H1 (cell line): ENCODE measurements at regions not wholly inside any gene's neighbourhood (a gene's known extent, or its start where the extent isn't known, plus 50 kb on each side); places are given as distances from the start of the nearest gene placed in this dataset.

ENCODE experiments used
- CTCF ChIA-PET: fragments of 300-600 bp; sonication (Branson Sonifier 250); formaldehyde crosslinking; loops from one replicate; lab custom pipeline; 2021; ENCODE audit not compliant: partially characterized antibody; lab: Charles Lee
- POLR2A ChIA-PET: fragments of 300-600 bp; sonication (Branson Sonifier 250); formaldehyde crosslinking; loops from one replicate; lab custom pipeline; 2021; ENCODE audit warnings: inconsistent platforms; ENCODE audit not compliant: partially characterized antibody; lab: Charles Lee
- DNase-seq, 2 experiments: peaks; one replicate each; pipeline versions ENCODE4 v3.0.0 to v3.0.0-alpha.2; 2010 to 2022; ENCODE audit warnings: low spot score in 2 of 2, low read depth in 1 of 2, mixed read lengths in 1 of 2
- FAIRE-seq: peaks from 2 replicates; lab custom pipeline; 2011; peaks lifted over from hg19 to GRCh38; lab: Jason Lieb, UNC
- H2AFZ ChIP-seq: 2 replicates; pipeline ENCODE4 v1.8.1; 2012; ENCODE audit warnings: low read length, inconsistent platforms
- H2AK5ac ChIP-seq: 2 replicates; pipeline ENCODE4 v1.6.1; 2013; ENCODE audit warnings: low read depth, low read length
- H2BK120ac ChIP-seq: replicated peaks from 2 replicates; pipeline ENCODE3; 2013; ENCODE audit warnings: low read depth, low read length, inconsistent platforms
- H2BK12ac ChIP-seq: 2 replicates; pipeline ENCODE4 v1.6.1; 2013; ENCODE audit warnings: low read depth, low read length
- H2BK15ac ChIP-seq: 2 replicates; pipeline ENCODE4 v1.6.1; 2013; ENCODE audit warnings: low read length
- H2BK20ac ChIP-seq: 2 replicates; pipeline ENCODE4 v1.6.1; 2013; ENCODE audit warnings: low read length
- H2BK5ac ChIP-seq: 2 replicates; pipeline ENCODE4 v1.6.1; 2013; ENCODE audit warnings: low read depth, low read length
- H3K14ac ChIP-seq: 2 replicates; pipeline ENCODE4 v1.6.1; 2013; ENCODE audit warnings: inconsistent platforms; ENCODE audit not compliant: insufficient read length
- H3K18ac ChIP-seq: 2 replicates; pipeline ENCODE4 v1.6.1; 2013; ENCODE audit warnings: low read length; ENCODE audit errors: extremely low read depth
- H3K23ac ChIP-seq: 2 replicates; pipeline ENCODE4 v1.6.1; 2013; ENCODE audit warnings: inconsistent platforms; ENCODE audit not compliant: insufficient read length
- H3K23me2 ChIP-seq: 2 replicates; pipeline ENCODE4 v1.6.1; 2013; ENCODE audit warnings: low read depth, low read length
- H3K27ac ChIP-seq: 2 replicates; pipeline ENCODE4 v1.6.1; 2011; ENCODE audit warnings: low read depth, low read length, inconsistent platforms
- H3K27me3 ChIP-seq, 4 experiments: replicated peaks in 1 of 4; 1 replicate in 1 of 4; 2 replicates in 3 of 4; pipeline versions ENCODE4 v1.6.1 to v1.8.1; 2011 to 2013; ENCODE audit warnings: low read length in 3 of 4, mild to moderate bottlenecking in 3 of 4, inconsistent platforms in 2 of 4, mixed read lengths in 2 of 4, moderate library complexity in 1 of 4; ENCODE audit not compliant: control insufficient read depth in 3 of 4, insufficient read depth in 3 of 4; ENCODE audit errors: extremely low read depth in 1 of 4
- H3K36me3 ChIP-seq, 4 experiments: 2 replicates each; pipeline versions ENCODE4 v1.6.1 to v1.8.1; 2011 to 2013; ENCODE audit warnings: mild to moderate bottlenecking in 4 of 4, low read length in 3 of 4, moderate library complexity in 2 of 4, control low read depth in 1 of 4, inconsistent platforms in 1 of 4; ENCODE audit not compliant: insufficient read depth in 4 of 4, control insufficient read depth in 2 of 4
- H3K4ac ChIP-seq: replicated peaks from 2 replicates; pipeline ENCODE3; 2013; ENCODE audit warnings: low read length, low read depth, mixed read lengths, inconsistent platforms; ENCODE audit not compliant: insufficient read length
- H3K4me1 ChIP-seq, 4 experiments: replicated peaks in 1 of 4; 1 replicate in 1 of 4; 2 replicates in 3 of 4; pipeline versions ENCODE4 v1.6.1 to v1.8.1; 2011 to 2013; ENCODE audit warnings: low read length in 3 of 4, inconsistent platforms in 2 of 4, mixed read lengths in 1 of 4; ENCODE audit not compliant: insufficient read depth in 4 of 4, control insufficient read depth in 3 of 4
- H3K4me2 ChIP-seq, 2 experiments: 2 replicates each; pipeline versions ENCODE4 v1.6.1 to v1.8.1; 2011 to 2013; ENCODE audit warnings: low read depth in 2 of 2, low read length in 2 of 2, control low read depth in 1 of 2, inconsistent platforms in 1 of 2, mild to moderate bottlenecking in 1 of 2; ENCODE audit not compliant: insufficient read depth in 1 of 2
- H3K4me3 ChIP-seq, 4 experiments: fragments of 200-600, 300-600 bp in 1 of 4; sonication (generic), shearing (Covaris generic), sonication (Bioruptor Twin) in 1 of 4; 2 replicates each; pipeline versions ENCODE4 v1.5.1 to v1.8.1; 2011 to 2016; ENCODE audit warnings: low read length in 4 of 4, low read depth in 3 of 4, control low read depth in 2 of 4, inconsistent platforms in 2 of 4, mild to moderate bottlenecking in 2 of 4, mixed read lengths in 1 of 4, moderate library complexity in 1 of 4; ENCODE audit not compliant: insufficient read depth in 2 of 4; ENCODE audit errors: extremely low read depth in 1 of 4
- H3K56ac ChIP-seq: replicated peaks from 2 replicates; pipeline ENCODE3; 2013; ENCODE audit warnings: low read depth, mild to moderate bottlenecking, mixed read lengths, low read length, inconsistent platforms; ENCODE audit not compliant: insufficient read length
- H3K79me1 ChIP-seq: 2 replicates; pipeline ENCODE4 v1.6.1; 2013; ENCODE audit warnings: low read depth, low read length, control low read depth
- H3K79me2 ChIP-seq, 2 experiments: 2 replicates each; pipeline versions ENCODE4 v1.6.1 to v1.8.1; 2012 to 2013; ENCODE audit warnings: low read length in 2 of 2, mild to moderate bottlenecking in 2 of 2, inconsistent platforms in 1 of 2; ENCODE audit not compliant: insufficient read depth in 2 of 2, control insufficient read depth in 1 of 2
- H3K9ac ChIP-seq, 4 experiments: replicated peaks in 1 of 4; 1 replicate in 1 of 4; 2 replicates in 3 of 4; pipeline versions ENCODE4 v1.6.1 to v1.8.1; 2011 to 2013; ENCODE audit warnings: low read depth in 3 of 4, low read length in 3 of 4, control low read depth in 2 of 4, mild to moderate bottlenecking in 2 of 4, moderate library complexity in 2 of 4, inconsistent platforms in 1 of 4; ENCODE audit errors: extremely low read depth in 1 of 4
- H3K9me3 ChIP-seq, 2 experiments: 2 replicates each; pipeline versions ENCODE4 v1.6.1 to v1.8.1; 2012 to 2013; ENCODE audit warnings: mild to moderate bottlenecking in 2 of 2, moderate library complexity in 2 of 2, control low read depth in 1 of 2, inconsistent platforms in 1 of 2, low read depth in 1 of 2, low read length in 1 of 2, mixed read lengths in 1 of 2; ENCODE audit not compliant: insufficient read depth in 2 of 2
- H4K20me1 ChIP-seq, 2 experiments: replicated peaks in 1 of 2; 2 replicates each; pipeline versions ENCODE3 to v1.8.1; 2011 to 2013; ENCODE audit warnings: inconsistent platforms in 2 of 2, low read length in 2 of 2, mild to moderate bottlenecking in 1 of 2; ENCODE audit not compliant: insufficient read depth in 2 of 2, control insufficient read depth in 1 of 2
- H4K5ac ChIP-seq: 2 replicates; pipeline ENCODE4 v1.6.1; 2013; ENCODE audit warnings: low read length, low read depth, mixed read lengths, inconsistent platforms; ENCODE audit not compliant: insufficient read length
- H4K8ac ChIP-seq: 2 replicates; pipeline ENCODE4 v1.8.0; 2013; ENCODE audit warnings: mild to moderate bottlenecking, moderate library complexity, low read length, inconsistent platforms; ENCODE audit not compliant: insufficient read depth; ENCODE audit errors: extremely low read depth
- H4K91ac ChIP-seq: replicated peaks from 2 replicates; pipeline ENCODE3; 2013; ENCODE audit warnings: low read length, mixed read lengths, inconsistent platforms; ENCODE audit not compliant: insufficient read length
- ASH2L ChIP-seq: fragments of 200-600, 300-600 bp; sonication (generic); IDR thresholded peaks from one replicate; pipeline ENCODE4 v1.7.1; 2017; ENCODE audit warnings: low read length
- CBX8 ChIP-seq: fragments of 300-800, 300-1000 bp; sonication (generic); IDR thresholded peaks from 2 replicates; pipeline ENCODE4 v1.7.1; 2016; ENCODE audit warnings: low read depth, low read length, borderline replicate concordance
- CEBPB ChIP-seq: IDR thresholded peaks from 2 replicates; pipeline ENCODE4 v1.6.1; 2012; ENCODE audit warnings: low read depth, low read length
- FOSL1 ChIP-seq: IDR thresholded peaks from 2 replicates; pipeline ENCODE4 v1.6.1; 2011; ENCODE audit warnings: mild to moderate bottlenecking, low read depth, low read length, moderate library complexity; ENCODE audit not compliant: insufficient read depth
- RNF2 ChIP-seq: fragments of 200-900, 300-1000 bp; sonication (generic); IDR thresholded peaks from 2 replicates; pipeline ENCODE4 v1.7.1; 2016; ENCODE audit warnings: borderline replicate concordance, low read depth, mild to moderate bottlenecking, antibody characterized with exemption, low read length; ENCODE audit not compliant: poor library complexity, severe bottlenecking; ENCODE audit errors: missing control alignments
- SAP30 ChIP-seq: fragments of 300-600 bp; sonication (generic); IDR thresholded peaks from 2 replicates; pipeline ENCODE4 v1.7.1; 2012; ENCODE audit warnings: low read length, moderate library complexity, mild to moderate bottlenecking, inconsistent platforms; ENCODE audit not compliant: insufficient read depth, insufficient replicate concordance
- SIRT6 ChIP-seq: IDR thresholded peaks from one replicate; pipeline ENCODE4 v1.7.1; 2012; ENCODE audit warnings: low read length, inconsistent platforms
- SRF ChIP-seq: IDR thresholded peaks from 2 replicates; pipeline ENCODE4 v1.6.1; 2011; ENCODE audit warnings: mild to moderate bottlenecking, low read depth, low read length, moderate library complexity
- SUZ12 ChIP-seq: fragments of 200-600 bp; sonication (generic); IDR thresholded peaks from 2 replicates; pipeline ENCODE4 v1.6.1; 2012; ENCODE audit warnings: mild to moderate bottlenecking, inconsistent platforms, low read length, moderate library complexity, mixed read lengths
- YY1 ChIP-seq: IDR thresholded peaks from 2 replicates; pipeline ENCODE4 v1.6.1; 2011; ENCODE audit warnings: low read depth, mild to moderate bottlenecking, low read length
- WGBS, 2 experiments: shearing (Covaris generic) in 1 of 2; methylation state at CpG; one replicate each; pipeline versions ENCODE4 v1.1.6 to v1.1.7; 2013 to 2015; ENCODE audit warnings: low lambda C conversion rate in 2 of 2, mixed read lengths in 2 of 2, inconsistent platforms in 1 of 2, low coverage in 1 of 2, missing lambda C conversion rate in 1 of 2; ENCODE audit not compliant: insufficient replicate concordance in 2 of 2, insufficient coverage in 1 of 2, insufficient read length in 1 of 2; ENCODE audit errors: extremely low coverage in 1 of 2, missing lambda C conversion rate in 1 of 2; 5-methylcytosine and 5-hydroxymethylcytosine counted together
- TF ChIP-seq, protein P1 (sequence below): IDR thresholded peaks from 2 replicates; pipeline ENCODE4 v1.6.1; 2012; ENCODE audit warnings: inconsistent platforms

DNA sequence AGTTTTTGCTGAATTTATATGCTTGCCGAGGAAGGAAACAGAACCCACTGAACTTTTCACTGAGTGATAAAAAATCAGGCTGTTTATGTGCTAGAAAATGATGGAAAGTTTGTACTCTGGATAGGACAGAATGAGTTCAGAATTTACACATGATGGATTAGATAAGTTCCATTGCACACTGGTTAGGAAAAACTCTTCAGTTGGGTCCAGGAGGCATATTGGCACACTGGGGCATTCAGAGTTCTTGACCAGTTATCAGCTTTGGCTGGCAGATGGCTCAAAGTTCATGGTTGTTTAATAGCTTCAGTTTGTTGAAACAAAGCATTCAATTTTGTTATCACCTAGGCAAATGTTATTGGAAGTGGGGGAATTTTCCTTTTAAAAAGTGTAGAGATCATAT, 613.3 kb upstream of the SYNCRIP start:
- CTCF ChIA-PET: interaction anchor here (0.5 kb wide), 1 partner anchor 258 kb away, joined by 4 read pairs; no protein-coding TSS in a partner anchor
- H3K56ac ChIP-seq: no peak overlapping the region
- FAIRE-seq: no peak

More for the DNA sequence above, 613.3 kb upstream of the SYNCRIP start:
- Histone ChIP-seq H4K20me1 (no peaks in the 10 kb centered on the region), H2BK15ac (no peak overlapping the region), H3K18ac (no peak overlapping the region), H4K8ac (no peak overlapping the region), H3K4me3 (no peak overlapping the region), H3K4me2 (no peak overlapping the region), H2BK20ac (no peak overlapping the region), H3K23ac (no peak overlapping the region), H2BK120ac (no peak overlapping the region), H2BK12ac (no peak overlapping the region), H3K4ac (no peak overlapping the region), H3K4me1 (no peaks in the 10 kb centered on the region), H3K27me3 (no peaks in the 10 kb centered on the region), H3K9me3 (peaks cover 3 to 4% of the 10 kb centered on the region in 2 experiments; a peak in 2 of 4 replicates), H4K5ac (no peak overlapping the region), H3K23me2 (no peaks in the 10 kb centered on the region), H2BK5ac (no peak overlapping the region), H2AK5ac (no peak overlapping the region), H3K79me2 (no peaks in the 10 kb centered on the region), H2AFZ (no peak overlapping the region), H3K9ac (no peak overlapping the region), H3K36me3 (no peaks in the 10 kb centered on the region), H3K79me1 (no peaks in the 10 kb centered on the region), H3K27ac (no peak overlapping the region), H4K91ac (no peak overlapping the region), H3K14ac (no peak overlapping the region)
- WGBS, 2 experiments: 100% methylated on average over 1 of the region's 1 CpG; no CpG with 5 or more reads in 1 of the 2 experiments
- no peak for DNase-seq
- TF ChIP-seq YY1 (no peak), RNF2 (no peak), SAP30 (no peak), ASH2L (no peak), SUZ12 (no peak), FOSL1 (no peak), CEBPB (no peak), SRF (no peak), SIRT6 (no peak), CBX8 (no peak)
- TF ChIP-seq, protein P1, sequence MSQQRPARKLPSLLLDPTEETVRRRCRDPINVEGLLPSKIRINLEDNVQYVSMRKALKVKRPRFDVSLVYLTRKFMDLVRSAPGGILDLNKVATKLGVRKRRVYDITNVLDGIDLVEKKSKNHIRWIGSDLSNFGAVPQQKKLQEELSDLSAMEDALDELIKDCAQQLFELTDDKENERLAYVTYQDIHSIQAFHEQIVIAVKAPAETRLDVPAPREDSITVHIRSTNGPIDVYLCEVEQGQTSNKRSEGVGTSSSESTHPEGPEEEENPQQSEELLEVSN: no peak
- POLR2A ChIA-PET: no interaction called here
